HG03135 (cell line): ENCODE measurements at regions not wholly inside any gene's neighbourhood (a gene's known extent, or its start where the extent isn't known, plus 50 kb on each side); places are given as distances from the start of the nearest gene placed in this dataset.

Experiments
- ATAC-seq: cut with Tn5 transposase; IDR thresholded peaks from one replicate; pipeline ENCODE4 v1.9.1; 2021; ENCODE audit warnings: mild to moderate bottlenecking, moderate library complexity; ENCODE audit not compliant: unreplicated experiment

DNA sequence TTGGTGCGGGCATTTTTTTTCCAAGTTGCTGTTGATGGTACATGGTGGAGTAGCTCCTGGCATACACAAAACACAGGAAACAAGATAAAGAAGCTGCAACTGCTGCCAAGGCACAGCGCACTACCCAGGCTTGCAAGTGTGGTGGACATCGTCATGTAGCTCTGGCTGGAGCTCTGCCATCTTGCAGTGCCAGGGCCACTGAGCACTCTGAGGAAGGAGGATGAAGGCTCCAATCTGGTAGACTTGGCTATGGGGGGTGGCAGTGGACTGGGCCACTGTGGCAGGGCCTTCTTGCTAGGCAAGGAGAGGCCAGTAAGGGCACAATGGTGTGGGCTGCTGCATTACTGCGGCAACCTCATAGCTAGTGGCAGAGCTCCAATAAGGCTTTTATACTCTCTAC is 263.5 kb downstream of the CENPW start:
- ATAC-seq, result no peak

DNA sequence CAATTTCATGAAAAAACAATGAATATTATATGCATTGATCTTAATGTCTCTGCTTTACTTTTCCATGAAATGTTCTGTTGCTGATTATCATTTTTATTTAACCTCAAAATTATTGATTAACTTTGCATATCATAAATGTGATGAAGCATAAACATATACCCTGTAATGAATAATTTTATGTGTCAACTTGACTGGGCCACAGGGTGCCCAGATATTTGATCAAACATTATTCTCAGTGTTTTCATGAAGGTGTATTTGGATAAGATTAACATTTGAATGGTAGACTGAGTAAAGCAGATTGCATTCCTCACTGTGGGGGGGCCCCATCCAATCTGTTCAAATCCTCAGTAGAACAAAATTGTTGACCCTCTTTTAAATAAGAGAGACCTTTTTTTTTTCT is 265.2 kb downstream of the CENPW start:
- ATAC-seq, result no peak

DNA sequence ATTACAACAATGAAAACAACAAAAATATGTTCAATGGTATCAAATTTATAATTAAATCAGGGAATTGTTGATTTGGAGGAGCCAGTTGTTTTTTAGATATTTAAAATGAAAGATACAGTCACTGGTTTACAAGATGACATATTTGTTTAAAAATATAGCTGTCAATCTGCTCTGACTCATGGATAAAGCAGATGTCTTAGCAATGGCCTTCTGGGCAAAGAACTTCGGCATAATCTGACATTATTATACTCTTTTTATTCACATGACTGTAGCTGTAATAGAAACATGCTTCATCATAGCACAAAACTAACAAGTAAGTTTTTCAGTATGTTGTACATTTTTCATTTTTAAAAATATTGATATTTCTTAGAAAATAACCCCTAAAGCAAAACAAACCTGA is 267.4 kb downstream of the CENPW start:
- ATAC-seq, result no peak

DNA sequence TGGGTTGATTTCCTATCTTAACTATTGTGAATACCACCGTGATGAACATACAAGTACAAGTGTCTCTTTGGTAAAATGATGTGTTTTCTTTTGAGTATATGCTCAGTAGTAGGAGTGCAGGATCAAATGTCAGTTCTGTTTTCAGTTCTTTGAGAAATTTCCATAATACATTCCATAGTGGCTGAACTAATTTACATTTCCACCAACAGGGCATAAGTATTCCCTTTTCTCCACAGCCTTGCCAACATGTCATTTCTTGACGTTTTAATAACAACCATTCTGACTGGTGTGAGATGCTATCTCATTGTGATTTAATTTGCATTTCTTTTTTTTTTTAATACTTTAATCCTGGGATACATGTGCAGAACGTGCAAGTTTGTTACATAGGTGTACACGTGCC is 268.8 kb downstream of the CENPW start:
- ATAC-seq, result no peak

DNA sequence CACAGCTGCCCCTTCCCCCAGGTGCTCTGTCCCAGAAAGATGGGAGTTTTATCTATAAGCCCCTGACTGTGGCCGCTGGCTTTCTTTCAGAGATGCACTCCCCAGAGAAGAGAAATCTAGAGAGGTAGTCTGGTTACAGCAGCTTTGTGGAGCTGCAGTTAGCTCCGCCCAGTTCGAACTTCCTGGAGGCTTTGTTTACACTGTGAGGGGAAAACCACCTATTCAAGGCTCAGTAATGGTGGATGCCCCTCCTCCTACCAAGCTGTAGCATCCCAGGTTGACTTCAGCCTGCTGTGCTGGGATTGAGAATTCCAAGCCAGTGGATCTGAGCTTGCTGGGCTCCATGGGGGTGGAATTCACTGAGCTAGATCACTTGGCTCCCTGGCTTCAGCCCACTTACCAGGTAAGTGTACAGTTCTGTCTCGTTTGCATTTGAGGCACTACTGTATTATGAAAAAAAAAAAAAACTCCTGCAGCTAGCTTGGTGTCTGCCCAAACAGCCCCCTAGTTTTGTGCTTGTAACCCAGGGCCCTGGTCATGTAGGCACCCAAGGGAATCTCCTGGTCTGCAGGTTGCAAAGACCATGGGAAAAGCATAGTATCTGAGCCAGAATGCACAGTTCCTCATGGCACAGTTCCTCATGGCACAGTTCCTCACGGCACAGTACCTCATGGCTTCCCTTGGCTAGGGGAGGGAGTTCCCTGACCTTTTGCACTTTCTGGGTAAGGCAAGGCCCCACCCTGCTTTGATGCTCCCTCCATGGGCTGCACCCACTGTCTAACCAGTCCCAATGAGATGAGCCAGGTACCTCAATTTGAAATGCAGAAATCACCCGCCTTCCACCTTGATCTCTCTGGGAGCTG is 275.0 kb downstream of the CENPW start:
- ATAC-seq, result no peak

DNA sequence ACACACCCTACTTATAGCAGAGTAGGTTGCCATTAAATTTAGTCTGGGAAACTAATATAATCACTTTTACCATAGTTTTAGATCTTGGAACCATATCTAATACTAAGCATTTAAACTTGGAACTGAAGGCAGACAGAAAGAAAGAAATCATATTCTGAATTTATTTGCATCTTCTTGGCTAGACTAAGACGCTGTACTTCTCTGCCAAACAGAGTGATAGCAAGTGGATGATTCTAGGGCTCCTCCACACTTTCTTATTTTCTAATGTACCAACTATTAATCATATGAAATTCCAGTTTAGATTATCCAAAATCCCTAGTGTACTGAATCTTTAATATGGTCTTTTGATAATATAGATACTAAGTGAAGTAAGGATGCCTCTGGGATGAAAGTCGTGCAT is 277.0 kb downstream of the CENPW start:
- ATAC-seq, result no peak

DNA sequence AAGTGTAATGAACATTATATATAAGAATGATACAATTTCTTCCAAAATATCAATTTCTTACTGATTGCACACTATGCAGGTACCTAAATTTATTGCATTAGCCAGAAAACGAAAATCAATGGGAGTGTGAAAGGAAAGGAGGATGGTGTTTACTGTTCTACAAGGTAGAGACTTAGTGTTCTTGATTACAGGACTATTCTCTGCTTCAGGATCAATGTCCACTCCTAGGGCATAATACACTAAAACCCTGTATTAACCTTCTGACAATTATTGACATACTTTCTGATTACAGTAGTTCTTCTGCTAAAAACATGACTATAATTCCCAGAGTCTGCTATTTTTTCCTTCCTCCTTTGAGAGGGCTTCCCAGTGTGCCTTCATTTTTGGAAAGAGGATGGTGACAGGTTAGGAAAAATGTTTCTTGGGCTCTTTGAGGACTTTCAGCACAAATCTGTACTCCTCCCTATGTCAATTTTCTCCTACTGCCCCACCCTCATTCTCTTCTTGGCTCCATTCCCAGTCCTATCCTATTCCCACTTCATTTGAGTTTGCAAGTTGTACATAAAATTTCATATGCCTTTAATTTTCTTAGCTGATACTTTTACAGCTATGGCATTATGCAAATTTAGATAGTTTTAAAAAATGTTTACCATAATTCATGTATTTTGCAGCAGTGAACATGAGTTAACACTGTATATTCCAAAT is 278.9 kb downstream of the CENPW start:
- ATAC-seq, result no peak

DNA sequence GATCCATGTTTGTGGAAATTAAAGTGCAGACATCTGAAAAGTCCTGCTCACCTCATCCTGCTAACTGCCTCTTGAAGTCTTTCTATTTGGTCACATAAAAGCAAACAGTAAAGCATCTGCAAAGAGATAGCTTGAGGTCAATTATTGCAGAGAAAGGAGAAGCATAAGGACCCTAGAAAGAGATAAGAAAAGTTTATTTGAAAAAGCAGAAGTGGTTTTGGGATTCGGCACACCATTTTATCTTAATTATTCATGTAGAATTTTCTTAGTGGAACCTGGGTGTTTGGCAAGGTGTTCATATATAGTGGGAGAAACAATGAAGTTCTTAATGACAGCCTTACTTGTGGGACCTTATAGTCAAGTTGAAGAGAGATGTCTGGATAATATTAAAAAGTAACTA is 280.8 kb downstream of the CENPW start:
- ATAC-seq, result no peak

DNA sequence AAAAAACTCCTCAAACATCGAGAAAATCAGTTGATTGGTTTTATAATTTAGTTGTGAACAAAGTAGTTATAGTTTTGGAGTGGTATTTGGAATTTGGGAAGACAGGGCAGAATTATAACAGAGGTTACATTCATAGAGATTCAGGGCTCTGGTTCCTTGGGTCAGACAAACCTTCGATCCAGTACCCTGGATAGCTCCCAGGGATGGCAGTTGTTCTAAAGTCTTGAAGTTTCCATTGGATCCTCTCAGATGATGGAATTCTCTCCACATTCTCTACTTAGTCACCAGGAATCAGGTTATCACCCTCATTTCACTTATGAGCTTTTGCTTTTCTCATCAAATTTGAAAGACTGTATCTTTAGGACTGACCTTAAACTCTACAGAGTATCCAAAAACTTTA is 285.1 kb downstream of the CENPW start:
- ATAC-seq, result no peak

DNA sequence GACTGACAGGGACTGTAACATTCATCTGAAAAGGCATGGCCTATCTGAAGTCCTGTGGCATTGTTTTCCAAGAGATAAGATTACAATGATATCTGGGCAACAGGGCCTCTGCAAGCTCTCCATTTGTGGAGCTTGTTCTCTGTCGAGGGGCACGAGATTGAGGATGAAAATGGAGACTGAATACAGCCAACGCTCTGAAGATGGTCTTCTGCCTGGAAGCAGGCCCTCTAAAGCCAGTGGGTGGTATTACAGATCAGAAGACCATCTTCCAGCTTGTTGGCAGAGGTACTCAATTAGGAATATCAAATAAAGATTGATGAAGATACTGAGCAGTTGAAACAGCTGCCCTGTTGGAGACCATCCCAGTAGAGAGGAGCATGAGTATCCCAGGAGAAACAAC is 288.2 kb downstream of the CENPW start:
- no peak for ATAC-seq

DNA sequence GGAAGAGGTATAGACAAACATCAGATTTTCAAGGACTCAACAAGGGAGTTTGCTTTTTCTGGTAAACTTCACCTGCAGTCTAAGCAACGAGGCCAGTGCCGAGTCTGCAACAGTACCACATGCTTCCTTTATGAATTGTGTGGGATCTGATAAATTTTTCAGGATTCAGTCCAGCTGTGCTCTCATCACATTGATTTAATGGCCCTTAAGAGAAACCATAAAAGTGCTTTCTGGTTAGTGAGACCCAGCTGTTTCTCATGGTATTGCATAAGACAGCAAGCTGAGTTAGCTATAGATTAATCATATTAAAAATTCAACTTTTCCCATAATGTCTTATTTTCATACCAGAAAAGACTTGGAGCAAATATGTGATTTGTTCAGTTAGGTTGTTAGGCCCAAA is 291.4 kb downstream of the CENPW start:
- ATAC-seq, result no peak

DNA sequence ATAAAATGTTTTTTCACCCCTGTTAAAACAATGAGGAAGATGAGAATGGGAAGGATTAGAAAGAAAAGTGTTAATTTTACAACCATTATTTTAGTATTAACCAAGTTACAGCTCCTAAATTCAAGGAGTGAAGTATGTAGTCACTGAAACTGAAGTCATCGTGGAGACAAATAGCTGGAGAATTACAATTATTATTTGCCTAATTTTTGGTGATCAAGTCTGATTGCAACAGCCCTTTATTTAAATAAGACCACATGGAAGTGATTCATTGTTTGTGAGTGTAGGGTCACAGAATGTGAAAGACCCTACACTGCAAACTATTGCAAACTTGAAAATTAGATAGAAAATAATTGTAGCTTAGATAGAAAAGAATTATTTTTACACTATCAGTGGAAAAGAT is 292.4 kb downstream of the CENPW start:
- ATAC-seq, result no peak

DNA sequence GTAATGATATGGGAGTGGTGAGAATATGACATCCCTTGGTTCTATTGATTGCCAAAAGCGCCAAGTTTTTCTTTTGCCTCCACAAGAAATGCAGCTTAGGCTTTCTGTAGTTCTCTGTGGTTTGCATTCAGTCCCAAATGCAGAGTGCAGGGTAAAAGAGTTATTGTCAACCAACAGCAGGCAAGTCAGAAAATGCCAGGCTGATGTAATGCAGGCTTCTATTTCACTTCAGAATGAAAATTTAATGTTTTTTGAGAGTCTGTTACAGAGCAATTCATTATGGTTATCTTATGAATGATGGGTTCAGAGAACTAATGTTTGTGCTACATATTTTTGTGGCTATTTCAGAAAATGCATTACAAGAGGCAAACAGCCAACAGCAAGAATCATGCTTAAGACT is 293.5 kb downstream of the CENPW start:
- no peak for ATAC-seq

DNA sequence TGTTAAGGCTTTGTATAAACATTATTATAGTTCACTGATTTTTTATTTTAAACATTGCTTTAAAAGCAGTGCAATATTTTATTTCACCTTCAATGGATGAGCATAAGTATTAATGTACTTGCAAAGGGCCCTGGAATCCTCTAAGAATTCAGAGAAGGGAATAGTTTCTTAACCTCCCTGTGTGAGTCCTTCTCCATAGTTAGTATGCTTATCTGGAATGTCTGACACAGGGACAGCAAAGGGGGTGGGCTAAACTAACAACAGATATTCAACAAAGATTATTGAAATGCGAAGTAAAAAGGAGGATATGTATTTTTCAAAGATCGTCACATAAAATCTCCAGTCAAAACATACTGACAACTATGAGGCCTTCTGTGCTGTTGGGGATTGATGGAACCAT is 300.4 kb downstream of the CENPW start:
- no peak for ATAC-seq

DNA sequence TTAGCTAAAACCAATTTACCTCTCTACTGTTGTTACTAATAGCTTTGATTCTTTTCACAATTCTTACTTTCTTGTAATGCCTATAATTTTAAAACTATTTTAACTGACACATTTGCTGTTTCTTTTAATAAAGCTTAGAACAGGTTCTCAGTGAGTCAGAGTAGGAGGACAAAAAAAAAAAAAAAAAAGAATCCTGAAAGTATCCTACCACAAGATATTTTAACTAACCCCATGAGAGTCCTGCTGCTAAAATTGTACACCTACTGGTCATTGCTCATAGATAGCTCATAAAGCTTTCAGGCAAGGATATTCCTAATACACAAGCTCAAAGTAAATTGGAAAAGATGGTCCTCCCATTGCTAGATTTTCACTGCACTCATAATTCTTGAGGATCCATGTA is 301.0 kb downstream of the CENPW start:
- no peak for ATAC-seq

DNA sequence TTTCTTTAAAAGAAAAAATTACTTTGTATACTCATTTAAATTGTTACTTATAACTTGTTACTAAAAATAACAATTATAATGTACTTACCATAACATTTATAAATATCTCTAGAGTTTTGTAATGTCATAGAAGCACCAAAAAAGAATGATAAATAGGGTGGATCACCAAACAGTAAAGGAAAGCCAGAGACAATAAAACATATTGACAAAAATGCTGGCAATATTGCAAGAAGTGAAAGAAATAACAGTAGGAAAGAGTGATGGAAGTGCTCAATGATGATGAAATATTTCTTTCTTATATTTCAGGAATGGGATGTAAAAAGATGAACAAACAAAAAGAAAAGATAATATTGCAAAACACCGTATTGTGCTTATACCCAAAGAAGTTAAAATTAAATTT is 301.7 kb downstream of the CENPW start:
- no peak for ATAC-seq

DNA sequence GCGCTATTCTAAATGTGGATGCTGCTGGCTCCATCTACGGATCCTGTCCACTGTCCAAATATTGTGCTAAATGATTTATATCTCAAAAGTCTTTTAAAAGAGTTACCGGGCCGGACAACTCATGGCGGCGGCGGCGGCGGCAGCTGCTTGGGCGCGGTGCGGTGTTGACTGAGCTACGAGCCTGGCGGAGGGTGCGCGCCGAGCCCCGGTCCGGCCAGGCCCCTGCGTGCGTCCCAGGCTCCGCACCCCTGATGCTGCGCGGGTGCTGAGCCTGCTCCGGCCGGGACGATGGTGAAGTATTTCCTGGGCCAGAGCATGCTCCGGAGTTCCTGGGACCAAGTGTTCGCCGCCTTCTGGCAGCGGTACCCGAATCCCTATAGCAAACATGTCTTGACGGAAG is 303.4 kb downstream of the CENPW start:
- ATAC-seq, result no peak

DNA sequence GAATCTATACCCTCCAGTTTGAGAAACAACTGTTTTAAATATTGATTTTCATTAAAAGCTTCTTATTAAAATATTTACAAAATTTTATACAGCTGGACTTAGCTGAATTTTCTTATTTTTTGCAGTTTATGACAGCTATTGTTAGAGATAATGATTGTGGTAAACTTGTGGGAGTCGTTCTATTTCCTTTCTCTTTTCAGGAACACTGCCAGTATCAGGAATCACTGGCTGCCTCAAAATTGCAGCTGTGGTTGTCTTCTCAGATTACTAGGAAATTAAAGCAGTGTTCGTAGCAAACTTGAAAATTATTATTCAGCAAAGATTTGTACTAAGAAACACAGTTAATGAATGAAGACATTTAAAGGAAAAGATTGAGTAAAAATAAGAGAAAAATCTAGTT is 311.0 kb downstream of the CENPW start:
- no peak for ATAC-seq

DNA sequence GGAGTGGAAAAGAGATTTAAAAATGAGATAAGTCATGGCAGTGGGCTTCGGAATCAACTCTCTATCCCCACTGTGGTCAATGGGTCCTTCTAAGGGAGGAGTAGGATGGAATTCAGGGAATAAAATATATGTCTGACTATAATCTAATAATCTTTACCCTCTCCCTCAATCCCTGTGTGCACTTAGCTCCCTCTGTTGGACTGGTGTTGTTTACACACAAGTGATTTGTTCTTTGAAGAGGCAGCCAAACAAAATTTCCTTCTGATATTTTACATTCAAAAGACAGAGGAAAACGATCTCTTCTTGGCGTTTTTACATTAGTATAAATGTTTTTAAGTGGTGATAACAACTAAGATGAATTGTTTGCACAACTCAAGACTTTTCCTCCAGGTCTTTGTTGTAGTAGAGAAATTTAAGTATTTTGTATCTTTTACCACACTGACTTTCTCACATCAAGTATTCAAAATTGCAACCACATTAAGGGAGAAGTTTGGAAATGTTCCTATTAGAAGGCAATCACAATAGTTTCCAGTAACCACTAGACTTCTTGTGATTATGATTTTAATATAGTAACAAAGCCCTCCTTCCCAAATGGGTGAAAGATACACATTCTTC is 317.8 kb downstream of the CENPW start:
- ATAC-seq, result no peak

DNA sequence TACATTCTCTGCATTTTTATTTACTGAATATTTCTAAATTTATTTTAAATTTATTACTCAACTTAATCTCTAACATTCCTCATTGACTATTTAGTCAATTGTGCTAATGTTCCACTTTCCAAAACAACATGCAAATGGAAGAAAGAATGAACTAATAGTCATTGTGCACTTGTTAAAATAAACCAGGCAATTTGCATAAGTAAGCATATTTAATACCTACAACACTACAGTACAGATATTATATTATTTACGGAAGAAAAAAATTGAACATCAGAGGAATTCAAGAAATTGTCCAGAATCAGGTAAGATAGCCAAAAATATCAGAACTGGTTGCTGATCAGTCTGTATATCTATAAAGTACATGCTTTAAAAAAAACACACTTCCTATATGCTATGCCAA is 320.5 kb downstream of the CENPW start:
- ATAC-seq, result no peak

DNA sequence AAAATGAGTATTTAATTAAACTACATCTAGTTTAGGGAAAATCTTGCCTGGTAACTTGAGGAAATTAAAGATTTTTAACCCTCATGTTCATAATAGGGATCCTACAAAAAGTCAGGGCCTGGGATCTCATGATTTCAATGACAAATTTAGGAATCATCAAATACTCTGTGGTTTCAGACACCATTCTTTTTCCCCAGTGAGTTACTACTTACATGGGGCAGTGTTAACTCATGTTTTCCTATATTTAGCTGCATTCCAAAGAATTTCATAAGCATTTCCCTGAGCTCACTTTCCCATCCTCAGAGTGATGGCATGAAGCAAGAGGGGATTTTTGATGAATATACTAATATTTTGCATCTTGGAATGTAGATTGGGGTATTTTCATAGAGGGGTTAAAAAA is 321.7 kb downstream of the CENPW start:
- no peak for ATAC-seq

DNA sequence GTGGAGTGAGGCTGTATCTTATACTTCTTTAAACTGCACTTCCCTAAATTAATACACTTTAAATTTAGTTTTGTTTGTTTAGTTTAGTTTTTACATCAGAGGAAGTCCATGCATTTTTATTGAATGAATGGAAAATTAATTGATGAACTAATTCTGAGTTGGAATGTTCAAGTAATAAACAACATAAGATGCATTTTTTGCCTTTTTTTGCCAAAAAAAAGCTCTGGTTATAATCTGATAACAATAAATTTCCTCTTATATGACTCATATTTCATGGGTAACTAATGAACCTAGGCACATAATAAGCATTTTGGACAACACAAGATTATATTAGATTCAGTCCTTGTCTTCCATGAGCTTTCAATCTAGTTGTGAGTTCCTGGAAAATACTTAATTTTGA is 323.1 kb downstream of the CENPW start:
- ATAC-seq, result no peak
